Dermis microvascular lymphatic vessel endothelial cell (primary cell): ENCODE measurements at regions not wholly inside any gene's neighbourhood (a gene's known extent, or its start where the extent isn't known, plus 50 kb on each side); places are given as distances from the start of the nearest gene placed in this dataset.
"Not testable (repeated sequence)": the region's sequence is repeated elsewhere in the genome, so short reads cannot be mapped to it uniquely, and the experiment has no call there.

ENCODE experiments used
- DNase-seq, 2 donors: peaks; one replicate each; pipeline versions ENCODE4 v3.0.0 to v3.0.0-alpha.2; 2010; ENCODE audit warnings: low read depth in 2 of 2

DNA sequence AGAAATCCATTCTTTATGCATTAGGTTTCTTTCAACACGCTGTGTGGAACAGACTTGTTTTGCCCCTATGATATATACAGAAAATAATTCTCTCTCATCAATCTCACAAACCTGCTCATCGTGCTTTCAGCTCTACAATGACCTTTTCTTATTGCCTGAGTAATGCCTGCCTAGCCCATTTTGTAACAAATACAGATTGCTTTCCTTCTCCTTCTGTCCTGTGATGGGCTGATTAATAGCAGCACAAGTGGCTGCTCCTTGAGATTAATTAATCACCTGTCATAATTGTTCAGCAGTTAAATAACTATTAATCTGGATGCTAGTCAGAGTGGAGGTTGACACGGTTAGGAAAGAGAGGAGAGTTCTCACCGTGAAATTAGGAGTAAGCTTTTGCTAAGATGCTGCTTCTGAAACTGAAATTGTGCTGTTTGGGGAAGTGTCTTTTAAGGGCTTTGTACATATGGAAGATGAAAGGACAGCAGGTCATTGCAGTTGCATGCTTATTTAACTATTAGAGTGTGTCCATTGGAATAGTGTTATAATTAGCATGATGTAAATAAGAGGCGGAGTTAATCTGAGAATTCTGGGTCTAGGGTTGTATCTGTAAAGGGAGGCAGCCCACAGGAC is 1430.5 kb downstream of the FAM181B start:
- no peak for DNase-seq

DNA sequence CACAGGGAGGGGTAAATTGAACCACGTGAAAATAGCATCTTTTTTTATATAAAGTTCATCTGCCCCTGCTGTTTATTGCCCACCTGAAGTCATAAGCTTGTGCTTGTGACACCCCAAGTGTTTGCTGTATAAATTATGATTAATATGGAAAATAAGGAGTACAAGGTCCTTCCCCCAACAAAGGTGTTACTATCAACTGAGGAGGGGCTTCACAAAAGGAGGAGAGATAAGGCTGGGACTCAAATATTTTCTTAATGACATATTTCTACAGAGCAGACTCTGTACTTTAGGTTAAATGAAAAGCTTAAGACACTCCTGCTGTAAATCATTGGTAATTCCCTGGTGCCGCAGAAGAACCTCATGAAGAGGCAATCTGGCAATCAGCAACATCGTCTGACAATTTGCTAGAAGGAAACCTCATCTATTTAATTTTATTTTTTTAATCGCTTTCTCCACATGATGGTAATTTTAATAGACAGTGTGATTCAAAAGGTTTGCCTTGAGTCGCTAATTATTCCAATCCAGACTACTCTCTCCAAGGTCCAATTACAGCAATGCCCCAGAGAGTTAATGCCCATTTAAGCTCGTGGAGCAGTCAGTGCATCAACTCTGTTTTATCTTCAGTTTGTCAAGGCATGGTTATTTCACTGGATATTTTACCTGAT is 1432.4 kb downstream of the FAM181B start:
- no peak for DNase-seq

DNA sequence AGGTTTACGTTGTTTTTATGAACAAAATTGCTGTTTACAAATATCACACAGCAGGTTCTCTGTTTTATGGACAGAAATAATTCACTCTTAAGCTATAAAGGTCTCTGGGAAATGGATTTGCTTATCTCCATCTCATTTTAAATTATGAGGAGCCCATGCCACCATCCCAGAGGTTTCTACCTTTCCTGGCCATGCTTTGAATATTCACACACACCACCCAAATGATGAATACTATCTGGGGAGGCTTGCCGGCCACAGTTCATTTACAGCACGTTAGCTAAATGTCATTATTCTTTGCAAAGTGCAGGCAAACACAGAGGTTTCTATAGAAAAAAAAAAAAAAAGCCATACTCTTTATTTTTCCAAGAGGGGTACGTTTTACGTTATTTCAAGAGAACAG is 1446.7 kb downstream of the FAM181B start:
- DNase-seq: no peak

DNA sequence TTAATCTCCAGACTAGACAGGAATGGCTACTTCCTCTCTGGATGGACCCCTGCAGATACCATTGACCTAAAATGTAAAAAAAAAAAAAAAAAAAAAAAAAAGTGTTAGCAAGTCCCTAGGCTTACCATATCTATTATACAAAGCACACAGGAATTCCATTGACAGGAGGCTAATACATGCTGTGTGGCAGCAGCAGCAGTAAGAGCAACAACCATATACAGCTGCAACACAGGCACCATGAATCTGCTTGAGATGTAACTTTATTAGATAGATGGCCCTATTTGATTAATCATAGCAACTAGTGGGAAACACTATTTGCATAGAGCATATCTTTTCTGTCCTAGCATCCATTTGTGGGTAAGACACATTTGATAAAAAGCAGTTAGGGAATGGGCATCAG is 1447.1 kb downstream of the FAM181B start:
- no peak for DNase-seq

DNA sequence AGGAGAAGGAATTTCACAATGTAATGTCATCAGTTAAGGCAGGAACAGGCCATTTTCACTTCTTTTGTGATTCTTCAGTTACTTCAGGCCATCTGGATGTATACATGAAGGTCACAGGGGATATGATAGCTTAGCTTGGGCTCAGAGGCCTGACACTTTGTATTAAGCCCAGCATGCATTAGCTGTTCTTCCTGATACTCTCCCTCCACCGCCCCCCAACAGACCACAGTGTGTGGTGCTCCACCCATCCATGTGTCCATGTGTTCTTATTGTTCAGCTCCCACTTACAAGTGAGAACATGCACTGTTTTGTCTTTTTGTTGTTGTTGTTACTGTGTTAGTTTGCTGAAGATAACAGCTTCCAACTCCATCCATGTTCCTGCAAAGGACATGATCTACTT is 1453.4 kb downstream of the FAM181B start:
- not testable (repeated sequence) for DNase-seq

DNA sequence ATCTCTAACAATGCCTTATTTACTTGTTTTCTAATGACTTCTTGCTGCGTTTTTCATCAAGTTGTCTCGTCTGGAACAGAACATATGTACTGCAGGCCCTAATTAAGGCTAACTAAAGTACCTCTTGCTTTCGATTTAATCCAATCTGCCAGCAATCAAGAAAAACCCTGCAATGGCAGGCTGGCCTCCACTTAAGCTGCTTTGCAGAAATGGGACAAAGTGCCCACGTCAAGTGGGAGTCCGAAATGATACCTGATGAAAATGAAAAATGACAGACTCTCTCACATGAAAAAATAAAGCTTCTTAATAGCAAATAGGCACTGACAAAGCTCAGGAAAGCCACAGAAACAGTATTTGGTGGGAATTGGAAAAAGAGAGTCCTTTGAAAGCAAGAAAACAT is 1454.7 kb downstream of the FAM181B start:
- no peak for DNase-seq

DNA sequence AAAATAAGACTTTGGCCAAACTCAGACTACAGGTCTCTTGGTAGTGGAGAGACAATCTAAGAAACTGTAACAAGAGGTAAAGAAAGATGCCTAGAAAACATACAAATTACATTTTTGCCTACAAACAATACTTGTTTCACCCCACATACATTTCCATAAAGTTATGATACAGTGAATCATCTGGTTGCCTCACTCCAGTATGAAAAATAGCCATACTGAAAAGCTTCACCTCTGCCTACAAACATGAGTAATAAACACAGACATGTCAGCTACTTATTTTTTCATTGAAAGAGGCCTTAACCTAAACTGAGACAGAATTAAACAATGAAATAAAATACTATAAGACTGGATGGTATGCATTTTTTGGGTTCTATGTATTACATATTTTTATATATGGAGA is 1463.0 kb downstream of the FAM181B start:
- no peak for DNase-seq

DNA sequence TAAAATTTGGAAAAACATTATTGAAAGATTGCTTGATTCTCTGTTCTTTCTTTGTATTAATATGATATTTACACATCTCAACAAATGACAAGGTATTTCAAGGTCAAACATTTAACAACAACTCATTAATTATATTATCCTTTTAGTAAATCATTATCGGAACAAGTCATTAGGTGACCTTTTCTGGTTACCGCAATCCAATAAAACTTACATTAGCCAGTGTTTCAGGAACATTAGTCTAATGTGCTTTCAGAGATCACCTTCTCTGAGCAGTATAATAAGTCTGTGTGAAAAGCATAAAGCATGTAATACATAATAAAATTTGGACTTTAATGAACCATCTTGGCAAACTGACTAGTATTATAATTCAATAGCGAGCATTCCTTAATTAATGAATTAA is 1466.4 kb downstream of the FAM181B start:
- DNase-seq: no peak

DNA sequence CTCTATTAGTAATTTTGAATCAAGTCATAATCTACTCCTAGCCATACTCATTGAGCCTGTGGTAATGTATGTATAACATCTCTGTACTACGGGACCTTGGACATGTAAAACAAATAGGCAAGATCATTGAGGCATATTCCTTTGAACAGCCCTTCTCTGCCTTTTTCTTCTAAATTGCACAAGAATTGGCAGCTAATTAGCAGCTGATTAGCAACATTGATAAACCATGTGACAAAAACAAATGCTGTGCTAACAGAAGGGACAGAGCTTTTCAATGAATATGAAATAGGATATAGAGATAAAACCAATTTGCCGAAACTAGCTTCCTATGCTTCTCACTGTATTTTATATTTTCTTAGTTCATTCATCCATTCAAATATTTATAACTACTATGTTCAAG is 1474.2 kb downstream of the FAM181B start:
- no peak for DNase-seq

DNA sequence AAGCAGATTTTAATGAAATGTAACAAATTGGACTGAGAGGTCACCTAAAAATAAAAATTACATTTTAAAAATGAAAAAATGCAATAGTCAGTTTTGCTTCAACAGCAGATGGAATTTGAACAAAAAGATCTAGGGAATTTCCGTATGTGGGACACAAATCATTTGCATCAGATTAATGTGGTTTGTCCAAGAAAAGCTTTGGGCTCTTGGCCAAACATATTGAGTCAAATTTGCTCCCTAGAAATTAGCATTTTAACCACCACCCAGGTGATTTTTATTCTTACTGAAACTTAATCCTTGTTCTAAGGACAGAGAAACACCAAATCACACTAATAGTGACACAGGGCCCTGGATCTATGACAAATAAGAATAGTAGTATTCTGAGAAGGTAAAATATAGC is 1477.8 kb downstream of the FAM181B start:
- no peak for DNase-seq

DNA sequence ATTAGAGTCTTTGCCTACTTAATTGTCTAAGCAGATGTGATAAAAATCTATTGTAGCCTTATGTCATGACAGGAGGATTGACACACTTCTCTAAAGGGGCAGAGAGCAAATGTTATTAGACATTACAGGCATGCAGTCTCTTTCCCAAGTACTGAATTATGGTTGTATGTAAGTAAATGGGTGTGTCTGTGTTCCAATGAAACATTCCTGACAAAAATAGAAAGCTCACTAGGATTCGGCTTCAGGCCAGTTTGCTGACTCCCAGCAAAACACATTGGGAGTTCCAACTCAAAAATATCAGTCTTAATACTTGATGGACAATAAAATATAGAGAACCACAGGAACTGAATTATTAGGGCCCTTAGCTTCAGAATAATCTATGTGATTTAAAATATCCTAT is 1480.4 kb downstream of the FAM181B start:
- no peak for DNase-seq

DNA sequence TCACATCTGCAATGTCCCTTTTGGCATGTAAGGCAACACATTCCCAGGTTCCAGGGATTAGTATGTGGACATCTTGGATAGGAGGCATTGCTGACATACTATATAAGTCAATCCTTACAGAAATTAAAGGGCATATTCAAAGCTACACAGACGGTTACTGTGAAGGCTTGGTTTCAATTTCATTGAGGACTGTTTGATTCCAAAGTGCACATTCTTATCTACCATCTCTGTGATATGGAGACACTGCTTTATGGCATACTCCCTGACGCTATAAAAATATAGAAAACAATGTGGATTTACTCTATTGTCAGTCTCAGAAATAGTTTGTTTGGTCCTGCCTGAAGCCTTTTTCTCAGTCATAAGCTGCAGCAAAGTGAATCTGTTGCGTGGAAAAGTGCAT is 1486.7 kb downstream of the FAM181B start:
- DNase-seq: no peak

DNA sequence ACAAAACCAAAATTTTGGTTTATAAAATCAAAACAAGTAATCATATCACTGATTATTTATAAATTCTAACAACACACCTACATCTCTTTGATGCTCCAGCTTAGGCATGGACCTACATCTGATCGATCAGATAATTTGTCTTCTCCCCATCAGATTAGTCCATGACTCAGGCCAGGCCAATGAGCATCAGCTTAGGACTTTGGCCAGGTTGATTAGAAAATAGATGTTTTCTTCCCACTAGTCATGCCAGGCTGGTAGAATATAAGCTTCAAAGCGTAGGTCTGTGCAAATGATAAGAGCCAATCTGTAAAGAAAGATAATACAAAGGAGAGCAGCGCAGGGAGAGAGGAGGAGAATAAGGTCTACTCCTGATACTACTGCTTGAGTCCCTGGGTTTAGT is 1487.9 kb downstream of the FAM181B start:
- no peak for DNase-seq

DNA sequence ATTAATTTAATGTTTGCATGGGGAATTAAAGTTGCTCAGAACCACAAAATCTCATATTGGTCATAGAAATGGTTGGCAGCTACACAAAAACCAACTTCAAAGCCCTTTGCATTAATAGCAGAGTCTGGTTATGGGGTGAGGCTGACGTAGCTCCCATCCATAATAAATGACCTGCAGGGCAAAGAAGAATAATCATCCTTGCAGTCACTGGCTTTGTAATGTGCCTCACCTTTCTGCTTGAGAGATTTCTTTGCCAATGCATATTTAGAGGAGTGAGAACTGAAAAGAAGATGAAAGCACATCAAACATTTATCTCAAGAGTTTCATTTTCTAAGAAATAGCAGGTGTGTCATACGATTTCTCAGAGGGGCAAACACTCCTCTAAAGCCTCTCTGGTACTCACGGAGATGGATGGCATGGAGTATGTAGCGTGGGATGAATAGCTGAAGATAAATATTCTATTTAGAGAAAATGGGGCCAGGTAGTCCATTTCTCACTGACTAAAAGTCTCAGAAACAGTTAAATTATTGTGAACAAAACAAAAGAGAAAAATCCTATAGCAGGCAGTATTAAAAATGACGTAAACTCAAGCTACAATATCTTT is 1491.9 kb downstream of the FAM181B start:
- no peak for DNase-seq

DNA sequence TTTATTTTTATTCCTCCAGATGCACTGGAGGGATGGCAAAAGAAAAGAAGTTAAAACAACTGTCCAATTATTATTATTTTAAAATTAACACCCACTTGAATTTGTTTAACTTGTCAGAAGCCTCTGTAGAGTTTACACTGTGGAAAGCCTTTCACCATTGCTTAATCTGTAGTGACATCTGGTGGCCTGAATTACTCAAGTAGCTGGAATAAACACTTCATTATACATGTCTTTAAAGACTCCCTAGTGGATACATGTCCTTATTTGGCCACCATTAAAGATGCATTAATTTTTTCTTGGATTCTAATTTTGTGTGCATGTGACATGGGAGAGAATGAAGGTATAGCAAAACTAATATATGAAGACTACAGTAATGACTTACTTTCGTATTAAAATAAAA is 1496.5 kb downstream of the FAM181B start:
- no peak for DNase-seq

DNA sequence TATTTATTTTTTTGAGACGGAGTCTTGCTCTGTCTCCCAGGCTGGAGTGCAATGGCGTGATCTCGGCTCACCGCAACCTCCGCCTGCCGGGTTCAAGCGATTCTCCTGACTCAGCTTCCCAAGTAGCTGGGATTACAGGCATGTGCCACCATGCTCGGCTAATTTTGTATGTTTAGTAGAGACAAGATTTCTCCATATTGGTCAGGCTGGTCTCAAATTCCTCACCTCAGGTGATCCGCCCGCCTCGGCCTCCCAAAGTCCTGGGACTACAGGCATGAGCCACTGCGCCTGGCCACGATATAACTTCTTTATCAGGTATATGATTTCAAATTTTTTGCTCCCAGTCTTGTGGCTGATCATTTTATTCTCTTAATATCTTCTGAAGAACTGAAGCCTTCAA is 1506.3 kb downstream of the FAM181B start:
- not testable (repeated sequence) for DNase-seq

DNA sequence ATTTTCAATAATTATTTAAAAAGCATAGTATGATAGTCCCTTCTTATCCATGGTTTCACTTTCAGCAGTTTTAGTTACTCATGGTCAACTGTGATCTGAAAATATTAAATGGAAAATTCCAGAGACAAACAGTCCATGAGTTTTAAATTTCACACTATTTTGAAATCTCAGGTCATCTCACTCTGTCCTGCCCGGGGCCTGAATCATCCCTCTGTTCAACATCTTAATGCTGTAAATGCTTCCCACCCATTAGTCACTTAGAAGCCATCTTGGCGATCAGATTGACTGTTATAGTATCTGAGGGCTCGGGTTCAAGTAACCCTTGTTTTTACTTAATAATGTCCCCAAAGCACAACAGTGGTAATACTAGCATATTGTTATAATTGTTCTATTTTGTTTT is 1509.3 kb downstream of the FAM181B start:
- DNase-seq: no peak

DNA sequence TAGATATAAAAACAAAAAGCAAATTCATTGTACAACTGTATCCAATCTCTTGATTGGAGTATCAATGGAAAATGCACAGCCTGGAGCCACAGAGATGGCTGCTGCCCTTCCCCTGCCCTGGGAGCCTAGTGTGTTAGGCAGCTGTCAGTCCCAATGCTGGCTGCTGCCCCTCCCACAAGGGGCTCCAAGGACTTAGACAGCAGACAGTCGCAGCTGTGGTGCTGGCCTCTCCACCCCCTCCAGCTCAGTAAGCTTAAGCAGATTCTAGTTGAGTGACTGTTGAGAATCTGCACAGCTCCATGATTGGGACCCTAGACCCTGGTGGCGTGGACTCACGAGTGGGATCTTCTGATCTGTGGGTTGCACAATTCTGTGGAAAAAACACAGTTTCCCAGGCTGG is 1511.2 kb downstream of the FAM181B start:
- no peak for DNase-seq

DNA sequence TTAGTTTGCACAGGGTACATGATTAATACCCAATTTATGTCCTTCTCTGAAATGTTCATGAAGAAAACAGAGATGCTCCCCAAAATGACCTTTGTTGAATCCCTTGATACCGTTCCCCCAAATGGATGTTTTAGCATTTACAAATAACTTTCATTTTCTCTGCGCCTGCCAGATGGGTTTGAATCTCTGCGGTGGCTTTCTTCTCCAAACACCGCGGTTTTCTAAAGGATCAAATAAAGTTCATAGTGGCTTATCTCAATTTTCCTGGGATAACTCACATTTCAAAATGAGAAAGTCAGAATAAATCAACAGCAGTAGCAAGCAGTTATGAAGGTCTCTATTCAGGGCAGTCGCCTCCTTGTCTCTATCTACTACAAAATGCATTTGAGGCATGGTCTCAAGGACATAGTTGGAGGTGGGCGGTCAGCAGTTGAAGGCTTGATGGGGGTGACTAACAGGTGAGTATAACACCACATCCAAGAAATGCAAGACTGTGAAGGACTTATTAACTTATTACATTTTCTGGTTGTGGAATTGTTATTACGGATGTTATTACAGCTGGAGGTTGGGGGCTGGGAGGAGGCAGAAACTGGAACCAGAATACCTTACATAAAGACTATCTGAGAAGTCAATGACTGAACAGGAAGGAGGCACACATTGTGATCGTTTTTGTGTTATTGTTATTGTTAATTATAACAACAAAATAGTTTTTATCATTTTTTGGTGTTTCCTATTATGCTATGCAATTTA is 1513.3 kb downstream of the FAM181B start:
- no peak for DNase-seq

DNA sequence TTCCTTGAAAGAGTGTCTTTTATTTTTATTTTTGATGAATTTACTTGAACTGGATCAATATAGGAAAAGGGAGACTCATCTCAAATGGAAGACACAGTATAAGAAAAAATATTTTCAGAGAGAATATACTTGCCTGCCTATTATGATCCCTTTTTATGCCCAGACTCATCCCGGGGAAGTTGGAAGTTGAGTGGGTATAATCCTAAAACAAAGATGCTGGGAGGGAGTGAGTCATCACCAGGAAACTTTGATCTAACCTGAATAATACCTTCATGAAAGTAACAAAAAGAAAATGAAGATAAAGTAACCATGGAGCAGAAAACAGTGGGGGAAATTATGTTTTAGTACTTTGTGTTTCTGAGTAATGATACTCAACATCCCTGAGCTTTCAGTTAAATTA is 1514.0 kb downstream of the FAM181B start:
- DNase-seq: no peak

DNA sequence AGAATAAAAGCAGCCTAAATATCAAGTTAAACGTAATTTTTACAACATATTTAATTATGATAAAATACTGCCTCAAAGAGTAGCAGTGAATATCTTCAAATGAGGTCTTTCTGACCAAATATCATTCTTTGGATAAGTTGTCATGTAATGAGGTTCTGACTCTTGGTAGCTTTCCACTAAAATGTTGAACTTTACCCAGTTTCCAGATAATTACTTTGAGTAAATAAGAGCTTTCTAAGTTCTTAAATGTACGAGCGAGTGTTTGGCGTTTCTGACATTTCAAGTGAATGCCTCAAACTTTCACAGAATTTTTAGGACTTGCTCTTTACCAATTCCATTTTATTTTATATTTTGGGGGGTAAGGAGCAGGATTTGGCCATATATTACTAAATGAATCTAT is 1515.2 kb downstream of the FAM181B start:
- no peak for DNase-seq

DNA sequence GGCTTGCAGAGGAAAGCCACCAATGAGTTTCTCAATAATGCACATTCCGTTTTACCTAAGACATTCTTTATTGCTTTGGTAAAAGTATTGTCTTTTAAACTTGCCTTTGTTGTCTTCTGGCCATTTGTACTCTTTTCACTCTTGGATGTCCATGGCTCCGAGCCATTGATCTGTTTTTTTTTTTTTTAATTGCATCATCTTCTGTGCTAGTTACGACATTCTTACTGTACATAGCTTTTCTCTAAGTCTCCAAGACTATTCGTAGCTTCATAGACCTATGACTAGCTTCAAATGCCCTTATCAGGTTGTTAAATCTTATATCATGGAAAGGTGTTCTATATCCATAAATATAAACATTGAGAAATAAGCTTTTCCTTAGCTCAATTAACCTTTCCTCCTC is 1522.6 kb downstream of the FAM181B start:
- DNase-seq: no peak
